ENCODE measurements at regions not wholly inside any gene's neighbourhood (a gene's known extent, or its start where the extent isn't known, plus 50 kb on each side); places are given as distances from the start of the nearest gene placed in this dataset.
"Not testable (repeated sequence)": the region's sequence is repeated elsewhere in the genome, so short reads cannot be mapped to it uniquely, and the experiment has no call there.

DNA sequence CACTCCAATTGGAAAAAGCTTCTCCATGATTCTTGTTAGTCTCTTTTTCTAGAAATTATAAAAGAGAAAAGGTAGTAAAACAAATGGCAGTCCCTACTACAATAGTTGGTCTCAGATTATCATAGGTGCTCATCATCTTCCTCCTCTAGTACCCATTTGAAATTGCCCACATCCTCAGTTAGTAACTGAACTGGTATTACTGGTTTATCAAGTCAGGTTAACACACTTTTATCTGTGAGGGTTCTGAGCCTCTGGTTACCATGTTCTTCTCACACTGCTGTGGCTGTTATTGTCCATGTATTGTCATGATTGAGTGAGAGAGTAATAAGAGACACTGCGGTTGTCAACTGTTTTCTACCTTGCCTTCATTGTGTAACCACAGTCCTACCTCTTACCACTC lies 901.7 kb downstream of the TLE1 start:
- no peak for DNase-seq
- Histone ChIP-seq H3K4me1 (ENCODE audit: control insufficient read depth, insufficient read depth, low read length, poor library complexity, severe bottlenecking) (no peaks in the 10 kb centered on the region), H3K27me3 (replicated peaks; ENCODE audit: control insufficient read depth, insufficient read depth, low read length, poor library complexity, severe bottlenecking) (no peaks in the 10 kb centered on the region), H3K36me3 (ENCODE audit: control insufficient read depth, insufficient read depth, low read length) (no peaks in the 10 kb centered on the region), H3K27ac (ENCODE audit: insufficient read depth, low read length, poor library complexity, severe bottlenecking) (no peak overlapping the region), H3K9me3 (ENCODE audit: control insufficient read depth, low read length) (no peaks in the 10 kb centered on the region), H3K4me3 (ENCODE audit: insufficient read depth, low read depth, low read length, poor library complexity, severe bottlenecking) (no peak overlapping the region)

DNA sequence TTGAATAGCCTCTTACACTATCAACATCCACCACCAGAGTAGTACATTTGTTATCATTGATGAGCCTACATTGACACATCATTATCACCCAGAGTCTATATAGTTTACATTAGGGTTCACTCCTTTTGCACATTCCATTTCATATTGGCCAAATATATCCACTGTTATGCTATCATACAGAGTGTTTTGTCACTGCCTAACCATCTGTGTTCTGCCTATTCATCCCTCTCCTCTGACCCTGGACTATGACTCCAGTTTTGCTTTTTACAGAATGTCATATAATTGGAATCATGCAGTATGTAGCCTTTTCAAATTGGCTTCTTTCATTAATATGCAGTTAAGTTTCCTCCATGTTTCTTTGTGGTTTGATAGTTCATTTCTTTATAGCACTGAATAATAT lies 904.7 kb downstream of the TLE1 start:
- H3K27me3 ChIP-seq (replicated peaks; ENCODE audit: control insufficient read depth, insufficient read depth, low read length, poor library complexity, severe bottlenecking) = no peaks in the 10 kb centered on the region
- no peak for DNase-seq
- no peak overlapping the region for H3K27ac ChIP-seq (ENCODE audit: insufficient read depth, low read length, poor library complexity, severe bottlenecking)
- H3K9me3 ChIP-seq (ENCODE audit: control insufficient read depth, low read length) = no peaks in the 10 kb centered on the region
- H3K36me3 ChIP-seq (ENCODE audit: control insufficient read depth, insufficient read depth, low read length) = no peaks in the 10 kb centered on the region
- no peaks in the 10 kb centered on the region for H3K4me1 ChIP-seq (ENCODE audit: control insufficient read depth, insufficient read depth, low read length, poor library complexity, severe bottlenecking)
- H3K4me3 ChIP-seq (ENCODE audit: insufficient read depth, low read depth, low read length, poor library complexity, severe bottlenecking) = no peak overlapping the region

DNA sequence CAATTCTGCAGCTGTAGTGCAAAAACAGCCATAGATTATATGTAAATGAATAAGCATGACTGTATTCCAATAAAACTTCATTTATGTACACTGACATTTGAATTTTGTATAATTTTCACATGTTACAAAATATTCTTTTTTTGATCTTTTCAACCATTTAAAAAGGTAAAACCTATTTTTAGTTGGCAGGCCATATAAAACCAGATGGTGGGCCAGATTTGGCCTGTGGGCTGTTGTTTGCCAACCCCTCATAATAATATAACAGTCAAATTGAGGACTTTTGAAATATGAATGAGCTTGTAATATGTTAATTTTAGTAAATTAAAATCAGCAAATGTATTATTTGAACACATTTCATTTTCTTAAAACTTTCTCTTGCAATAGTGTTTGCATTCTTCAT lies 913.4 kb downstream of the TLE1 start:
- DNase-seq = no peak
- H3K9me3 ChIP-seq (ENCODE audit: control insufficient read depth, low read length) = no peaks in the 10 kb centered on the region
- H3K27me3 ChIP-seq (replicated peaks; ENCODE audit: control insufficient read depth, insufficient read depth, low read length, poor library complexity, severe bottlenecking) = no peaks in the 10 kb centered on the region
- no peak overlapping the region for H3K4me3 ChIP-seq (ENCODE audit: insufficient read depth, low read depth, low read length, poor library complexity, severe bottlenecking)
- H3K4me1 ChIP-seq (ENCODE audit: control insufficient read depth, insufficient read depth, low read length, poor library complexity, severe bottlenecking) = no peaks in the 10 kb centered on the region
- H3K27ac ChIP-seq (ENCODE audit: insufficient read depth, low read length, poor library complexity, severe bottlenecking) = no peak overlapping the region
- no peaks in the 10 kb centered on the region for H3K36me3 ChIP-seq (ENCODE audit: control insufficient read depth, insufficient read depth, low read length)

DNA sequence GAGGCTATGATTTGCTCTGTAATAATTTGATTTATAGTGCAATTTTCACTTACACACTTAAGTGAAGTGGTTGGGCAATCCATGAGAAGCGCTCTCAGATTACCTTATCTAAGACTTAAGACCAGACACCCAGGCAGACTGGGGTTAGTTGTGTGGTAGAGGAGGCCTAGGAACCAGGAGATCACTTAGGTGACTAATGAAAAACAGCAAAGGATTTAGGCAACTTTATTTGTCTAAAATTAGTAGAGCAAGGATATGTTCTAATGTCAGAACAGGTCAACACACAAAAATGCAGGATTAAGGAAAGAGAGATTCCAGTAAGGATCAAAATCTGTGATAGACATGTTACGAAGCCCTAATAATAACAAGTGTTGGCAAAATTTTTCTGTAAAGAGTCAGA lies 913.8 kb downstream of the TLE1 start:
- Histone ChIP-seq H3K4me3 (ENCODE audit: insufficient read depth, low read depth, low read length, poor library complexity, severe bottlenecking) (no peak overlapping the region), H3K9me3 (ENCODE audit: control insufficient read depth, low read length) (no peaks in the 10 kb centered on the region), H3K36me3 (ENCODE audit: control insufficient read depth, insufficient read depth, low read length) (no peaks in the 10 kb centered on the region), H3K27me3 (replicated peaks; ENCODE audit: control insufficient read depth, insufficient read depth, low read length, poor library complexity, severe bottlenecking) (no peaks in the 10 kb centered on the region), H3K27ac (ENCODE audit: insufficient read depth, low read length, poor library complexity, severe bottlenecking) (no peak overlapping the region), H3K4me1 (ENCODE audit: control insufficient read depth, insufficient read depth, low read length, poor library complexity, severe bottlenecking) (no peaks in the 10 kb centered on the region)
- DNase-seq = no peak

DNA sequence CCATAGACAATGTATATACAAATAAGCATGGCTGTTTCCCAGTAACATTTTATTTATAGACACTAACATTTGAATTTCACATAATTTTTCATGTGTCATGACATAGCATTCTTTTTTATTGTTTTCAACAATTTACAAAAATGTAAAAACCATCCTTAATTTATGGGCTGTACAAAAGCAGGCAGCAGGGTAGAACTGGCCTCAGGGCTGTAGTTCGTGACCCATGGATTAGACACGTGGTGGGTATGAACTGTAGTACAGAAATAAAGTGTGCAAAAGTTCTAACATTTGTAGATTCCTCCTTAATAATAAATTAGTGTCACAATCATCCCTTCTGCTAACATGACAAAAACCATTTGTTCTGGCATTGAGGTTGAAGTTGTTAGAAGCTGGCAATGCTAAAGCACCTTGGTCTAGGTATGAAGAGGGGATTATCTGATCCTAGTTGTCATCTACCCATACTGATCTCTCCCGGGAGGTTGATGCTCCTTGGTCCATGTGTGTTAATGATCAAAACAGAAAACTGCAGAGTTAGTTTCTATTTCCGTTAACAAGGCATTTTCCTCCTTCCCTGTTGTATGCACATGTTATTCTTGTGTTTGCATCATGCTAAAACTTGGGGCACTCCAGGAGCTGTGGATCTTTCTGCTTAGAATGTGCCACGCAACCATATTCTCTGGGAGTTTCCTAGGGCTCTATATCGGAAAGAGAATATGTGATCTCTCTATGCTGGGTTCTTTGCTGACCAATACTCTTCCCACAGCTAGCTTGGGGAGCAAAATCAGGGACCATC lies 917.6 kb downstream of the TLE1 start:
- Histone ChIP-seq H3K4me3 (ENCODE audit: insufficient read depth, low read depth, low read length, poor library complexity, severe bottlenecking) (no peak overlapping the region), H3K27me3 (replicated peaks; ENCODE audit: control insufficient read depth, insufficient read depth, low read length, poor library complexity, severe bottlenecking) (no peaks in the 10 kb centered on the region), H3K36me3 (ENCODE audit: control insufficient read depth, insufficient read depth, low read length) (no peaks in the 10 kb centered on the region), H3K27ac (ENCODE audit: insufficient read depth, low read length, poor library complexity, severe bottlenecking) (no peak overlapping the region), H3K4me1 (ENCODE audit: control insufficient read depth, insufficient read depth, low read length, poor library complexity, severe bottlenecking) (no peaks in the 10 kb centered on the region), H3K9me3 (ENCODE audit: control insufficient read depth, low read length) (no peaks in the 10 kb centered on the region)
- no peak for DNase-seq

DNA sequence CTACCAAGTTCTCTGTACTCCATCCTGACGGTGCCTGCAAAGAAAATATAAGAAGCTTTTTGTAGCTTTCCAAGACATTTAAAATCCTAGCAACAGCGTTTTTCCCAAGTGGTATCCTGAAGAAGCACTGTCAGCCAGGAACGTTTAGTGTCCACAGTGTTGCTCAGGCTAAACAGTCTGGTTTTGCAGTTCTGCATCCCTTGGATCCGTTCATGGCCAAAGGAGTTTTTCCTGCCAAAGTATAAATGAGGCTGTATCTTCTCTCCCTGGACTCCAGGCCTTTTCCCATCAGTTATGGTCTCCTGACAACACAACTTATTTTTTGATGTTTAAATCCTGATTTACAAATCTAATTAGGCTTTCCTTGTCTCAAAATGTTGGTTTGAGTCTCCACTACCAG lies 925.8 kb downstream of the TLE1 start:
- Histone ChIP-seq H3K27ac (ENCODE audit: insufficient read depth, low read length, poor library complexity, severe bottlenecking) (no peak overlapping the region), H3K4me1 (ENCODE audit: control insufficient read depth, insufficient read depth, low read length, poor library complexity, severe bottlenecking) (no peaks in the 10 kb centered on the region), H3K36me3 (ENCODE audit: control insufficient read depth, insufficient read depth, low read length) (no peaks in the 10 kb centered on the region), H3K4me3 (ENCODE audit: insufficient read depth, low read depth, low read length, poor library complexity, severe bottlenecking) (no peak overlapping the region), H3K27me3 (replicated peaks; ENCODE audit: control insufficient read depth, insufficient read depth, low read length, poor library complexity, severe bottlenecking) (no peaks in the 10 kb centered on the region), H3K9me3 (ENCODE audit: control insufficient read depth, low read length) (no peaks in the 10 kb centered on the region)
- DNase-seq = no peak

DNA sequence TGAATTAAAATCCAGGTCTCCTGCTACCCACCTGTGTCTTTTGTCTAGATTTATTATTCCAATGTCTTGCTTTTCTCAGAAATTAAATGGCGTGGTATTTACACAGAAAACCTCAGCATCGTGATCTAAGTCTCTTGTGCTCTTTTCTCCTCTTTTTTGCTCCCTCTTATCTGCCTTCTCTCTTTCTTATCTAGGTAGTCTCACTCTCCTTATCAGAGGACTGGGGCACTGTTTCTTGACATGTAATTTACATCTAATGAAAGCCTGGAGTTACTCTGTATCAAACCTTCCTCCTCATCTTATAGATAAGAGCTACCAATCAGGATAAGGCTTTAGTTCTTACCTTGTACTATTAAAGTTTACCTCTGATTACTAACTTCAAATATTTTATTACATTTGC lies 933.8 kb downstream of the TLE1 start:
- no peaks in the 10 kb centered on the region for H3K9me3 ChIP-seq (ENCODE audit: control insufficient read depth, low read length)

DNA sequence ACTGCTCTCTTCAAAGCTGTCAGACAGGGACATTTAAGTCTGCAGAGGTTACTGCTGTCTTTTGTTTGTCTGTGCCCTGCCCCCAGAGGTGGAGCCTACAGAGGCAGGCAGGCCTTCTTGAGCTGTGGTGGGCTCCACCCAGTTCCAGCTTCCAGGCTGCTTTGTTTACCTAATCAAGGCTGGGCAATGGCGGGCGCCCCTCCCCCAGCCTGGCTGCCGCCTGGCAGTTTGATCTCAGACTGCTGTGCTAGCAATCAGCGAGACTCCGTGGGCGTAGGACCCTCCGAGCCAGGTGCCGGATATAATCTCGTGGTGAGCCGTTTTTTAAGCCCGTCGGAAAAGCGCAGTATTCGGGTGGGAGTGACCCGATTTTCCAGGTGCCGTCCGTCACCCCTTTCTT lies 942.3 kb downstream of the TLE1 start:
- not testable (repeated sequence) for H3K9me3 ChIP-seq (ENCODE audit: control insufficient read depth, low read length); H3K27me3 ChIP-seq (replicated peaks; ENCODE audit: control insufficient read depth, insufficient read depth, low read length, poor library complexity, severe bottlenecking); H3K4me3 ChIP-seq (ENCODE audit: insufficient read depth, low read depth, low read length, poor library complexity, severe bottlenecking); H3K27ac ChIP-seq (ENCODE audit: insufficient read depth, low read length, poor library complexity, severe bottlenecking); H3K36me3 ChIP-seq (ENCODE audit: control insufficient read depth, insufficient read depth, low read length); DNase-seq; H3K4me1 ChIP-seq (ENCODE audit: control insufficient read depth, insufficient read depth, low read length, poor library complexity, severe bottlenecking)

More for the DNA sequence above, 933.8 kb downstream of the TLE1 start:
- no peaks in the 10 kb centered on the region for H3K27me3 ChIP-seq (replicated peaks; ENCODE audit: control insufficient read depth, insufficient read depth, low read length, poor library complexity, severe bottlenecking)
- no peak overlapping the region for H3K27ac ChIP-seq (ENCODE audit: insufficient read depth, low read length, poor library complexity, severe bottlenecking)
- H3K4me3 ChIP-seq (ENCODE audit: insufficient read depth, low read depth, low read length, poor library complexity, severe bottlenecking) = no peak overlapping the region
- no peak for DNase-seq
- H3K4me1 ChIP-seq (ENCODE audit: control insufficient read depth, insufficient read depth, low read length, poor library complexity, severe bottlenecking) = no peaks in the 10 kb centered on the region
- no peaks in the 10 kb centered on the region for H3K36me3 ChIP-seq (ENCODE audit: control insufficient read depth, insufficient read depth, low read length)

DNA sequence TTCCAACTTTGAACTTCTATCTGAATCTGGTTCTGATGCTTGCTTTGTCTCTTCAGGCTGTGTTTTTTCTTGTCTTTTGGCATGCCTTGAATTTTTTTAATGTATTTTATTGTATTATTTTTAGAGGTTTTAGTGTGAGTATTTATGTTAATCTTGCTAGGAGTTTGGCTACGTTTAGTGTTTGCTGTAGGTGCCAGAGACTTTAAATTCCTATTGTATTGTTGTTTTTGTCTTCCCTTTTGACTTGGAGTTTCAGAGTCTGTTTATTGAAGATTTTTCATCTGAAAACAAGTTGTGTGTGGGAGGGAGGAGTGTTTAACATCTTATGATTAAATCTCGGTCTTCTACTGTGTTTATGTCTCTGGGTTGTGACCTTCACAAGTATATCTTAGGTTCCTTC lies 956.8 kb downstream of the TLE1 start:
- H3K27me3 ChIP-seq (replicated peaks; ENCODE audit: control insufficient read depth, insufficient read depth, low read length, poor library complexity, severe bottlenecking) = no peaks in the 10 kb centered on the region
- no peak overlapping the region for H3K4me3 ChIP-seq (ENCODE audit: insufficient read depth, low read depth, low read length, poor library complexity, severe bottlenecking)
- no peaks in the 10 kb centered on the region for H3K4me1 ChIP-seq (ENCODE audit: control insufficient read depth, insufficient read depth, low read length, poor library complexity, severe bottlenecking)
- DNase-seq = no peak
- no peaks in the 10 kb centered on the region for H3K36me3 ChIP-seq (ENCODE audit: control insufficient read depth, insufficient read depth, low read length)
- H3K27ac ChIP-seq (ENCODE audit: insufficient read depth, low read length, poor library complexity, severe bottlenecking) = no peak overlapping the region
- H3K9me3 ChIP-seq (ENCODE audit: control insufficient read depth, low read length) = peaks cover 5% of the 10 kb centered on the region

DNA sequence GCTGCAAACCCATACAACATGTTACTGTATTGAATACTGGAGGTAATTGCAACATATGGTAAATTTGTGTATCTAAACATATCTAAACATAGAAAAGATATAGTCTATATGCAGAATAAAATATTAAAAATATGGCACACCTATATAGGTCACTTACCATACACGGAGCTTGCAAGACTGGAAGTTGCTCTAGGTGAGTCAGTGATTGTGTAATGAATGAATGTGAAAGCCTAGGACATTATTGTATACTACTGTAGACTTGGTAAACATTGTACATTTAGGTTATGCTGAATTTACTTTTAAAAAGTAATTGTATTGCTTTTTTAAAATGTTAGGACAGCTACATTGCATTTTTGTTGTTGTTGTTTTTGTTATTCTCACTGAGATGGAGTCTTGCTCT lies 968.8 kb downstream of the TLE1 start:
- Histone ChIP-seq H3K27me3 (replicated peaks; ENCODE audit: control insufficient read depth, insufficient read depth, low read length, poor library complexity, severe bottlenecking) (no peaks in the 10 kb centered on the region), H3K36me3 (ENCODE audit: control insufficient read depth, insufficient read depth, low read length) (no peaks in the 10 kb centered on the region), H3K4me3 (ENCODE audit: insufficient read depth, low read depth, low read length, poor library complexity, severe bottlenecking) (no peak overlapping the region), H3K4me1 (ENCODE audit: control insufficient read depth, insufficient read depth, low read length, poor library complexity, severe bottlenecking) (no peaks in the 10 kb centered on the region), H3K27ac (ENCODE audit: insufficient read depth, low read length, poor library complexity, severe bottlenecking) (no peak overlapping the region), H3K9me3 (ENCODE audit: control insufficient read depth, low read length) (no peaks in the 10 kb centered on the region)
- DNase-seq = no peak
